ENCODE measurements at regions not wholly inside any gene's neighbourhood (a gene's known extent, or its start where the extent isn't known, plus 50 kb on each side); places are given as distances from the start of the nearest gene placed in this dataset.

GRCh38 chr1:37184789-37185188, 150.5 kb upstream of the GRIK3 start:
- H3K4me1 Mint-ChIP-seq: peaks cover 10% of the 10 kb centered on the region in 2 experiments
- no peak overlapping the region for H3K4me3 Mint-ChIP-seq

More at GRCh38 chr1:37184789-37185188, 150.5 kb upstream of the GRIK3 start:
- Histone ChIP-seq H3K4me2 (ENCODE audit: insufficient read depth, insufficient read length, low read length) (no peak overlapping the region), H2BK20ac (ENCODE audit: low read depth, low read length, poor library complexity, severe bottlenecking) (no peak overlapping the region), H3K4ac (ENCODE audit: low read depth, low read length) (no peak overlapping the region), H3K23ac (ENCODE audit: insufficient read length, low read depth, low read length) (no peak overlapping the region), H4K20me1 (ENCODE audit: control insufficient read depth, insufficient read depth, insufficient read length) (no peaks in the 10 kb centered on the region), H4K8ac (replicated peaks; ENCODE audit: insufficient read length, low read depth, low read length) (no peak overlapping the region), H3K79me1 (ENCODE audit: insufficient read depth, low read depth, low read length, poor library complexity, severe bottlenecking) (no peaks in the 10 kb centered on the region), H3K23me2 (ENCODE audit: insufficient read length, low read depth, low read length, poor library complexity, severe bottlenecking) (no peaks in the 10 kb centered on the region), H3K9me3 (ENCODE audit: control insufficient read depth, low read depth, low read length) (no peaks in the 10 kb centered on the region), H4K91ac (ENCODE audit: insufficient read length, low read depth, low read length) (no peak overlapping the region), H2BK12ac (ENCODE audit: insufficient read length, low read depth, low read length) (no peak overlapping the region), H3K56ac (ENCODE audit: insufficient read length, low read depth, low read length) (no peak overlapping the region), H2AK5ac (ENCODE audit: insufficient read length, low read length) (no peak overlapping the region), H2AFZ (ENCODE audit: low read length) (no peak overlapping the region), H3K27me3 (ENCODE audit: insufficient read depth, low read length) (no peaks in the 10 kb centered on the region), H3T11ph (ENCODE audit: low read length) (no peak overlapping the region), H3K79me2 (ENCODE audit: insufficient read depth, low read length) (no peaks in the 10 kb centered on the region), H3K9ac (ENCODE audit: extremely low read depth, insufficient read length, low read length) (no peak overlapping the region), H2BK15ac (ENCODE audit: low read depth, low read length) (no peak overlapping the region), H4K5ac (ENCODE audit: insufficient read length, low read depth, low read length) (no peak overlapping the region), H3K18ac (ENCODE audit: insufficient read length, low read depth, low read length) (no peak overlapping the region), H2BK5ac (ENCODE audit: insufficient read length, low read length) (no peak overlapping the region), H3K14ac (ENCODE audit: insufficient read depth, low read length) (no peak overlapping the region), H3K27ac (ENCODE audit: insufficient read length, low read depth, low read length) (no peak overlapping the region), H2BK120ac (ENCODE audit: low read depth, low read length, poor library complexity, severe bottlenecking) (no peak overlapping the region), H3K4me1 (ENCODE audit: insufficient read depth, low read length) (no peaks in the 10 kb centered on the region)
- H3K36me3 Mint-ChIP-seq (ENCODE audit: insufficient read depth in 1 of 3, low read depth in 3 of 3): 0 out of 7 replicates have a peak, but pooled peaks cover 0 to 3% (median 0%) of the 10 kb centered on the region in 3 experiments
- WGBS (ENCODE audit: extremely low coverage, insufficient read length, low lambda C conversion rate): no CpG with 5 or more reads among the region's 1 CpG
- no peak for TF ChIP-seq CTCF (conservative IDR thresholded peaks at IDR 0.05)
- H3K27ac Mint-ChIP-seq: no peak overlapping the region
- DNase-seq: no peak
- peaks cover 0 to 3% of the 10 kb centered on the region in 2 experiments; a peak in 2 of 5 replicates for H3K9me3 Mint-ChIP-seq
- 0 out of 2 replicates have a peak, but pooled peaks cover 1% of the 10 kb centered on the region for H3K27me3 Mint-ChIP-seq (ENCODE audit: low read depth)

Measured in H9 (cell line).